Central memory CD8-positive, alpha-beta T cell (primary cell): ENCODE measurements at regions not wholly inside any gene's neighbourhood (a gene's known extent, or its start where the extent isn't known, plus 50 kb on each side); places are given as distances from the start of the nearest gene placed in this dataset.

ENCODE experiments used
- ATAC-seq: fragments of 150-1000 bp; cut with Tn5 transposase; replicated peaks from 2 replicates; pipeline ENCODE4 v1.10.0; 2022; ENCODE audit warnings: mild to moderate bottlenecking, moderate FRiP score, moderate number of reproducible peaks; ENCODE audit not compliant: poor library complexity, severe bottlenecking; ENCODE audit errors: extremely low read depth
- DNase-seq, 2 donors: peaks; one replicate each; pipeline ENCODE4 v3.0.0; 2021; ENCODE audit warnings: low spot score in 2 of 2
- H3K27ac Mint-ChIP-seq: one replicate; pipeline ENCODE4 v1.8.0; 2022; ENCODE audit warnings: low read depth, mild to moderate bottlenecking, moderate library complexity, mixed read lengths
- H3K27me3 Mint-ChIP-seq: one replicate; pipeline ENCODE4 v1.8.0; 2022; ENCODE audit warnings: mixed read lengths
- H3K36me3 Mint-ChIP-seq: one replicate; pipeline ENCODE4 v1.8.0; 2022; ENCODE audit warnings: mild to moderate bottlenecking, moderate library complexity, mixed read lengths; ENCODE audit not compliant: insufficient read depth
- H3K4me1 Mint-ChIP-seq: one replicate; pipeline ENCODE4 v1.8.0; 2022; ENCODE audit warnings: mixed read lengths
- H3K4me3 Mint-ChIP-seq: one replicate; pipeline ENCODE4 v1.8.0; 2022; ENCODE audit warnings: mild to moderate bottlenecking, moderate library complexity, mixed read lengths
- H3K9me3 Mint-ChIP-seq: one replicate; pipeline ENCODE4 v1.8.0; 2022; ENCODE audit warnings: mixed read lengths

DNA sequence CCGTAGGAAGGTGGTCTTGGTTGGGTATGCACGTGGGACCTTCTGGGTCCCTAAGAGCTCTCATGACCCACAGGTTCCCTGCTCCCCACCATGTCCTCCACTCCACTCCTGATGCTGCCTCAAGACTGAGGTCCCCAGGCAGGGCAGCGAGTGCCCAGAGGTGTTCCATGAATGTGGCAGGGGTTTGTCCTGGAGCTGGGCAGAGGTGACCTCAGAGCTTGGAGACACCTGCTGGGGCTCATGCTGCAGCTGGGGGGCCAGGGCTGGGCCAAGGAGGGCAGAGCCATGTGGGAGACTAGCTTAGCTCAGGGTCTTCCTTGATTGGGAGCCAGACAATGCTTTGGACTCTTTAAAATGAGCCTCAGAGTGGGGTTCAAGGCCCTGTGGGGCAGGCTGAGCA lies 74.0 kb upstream of the PITX1 start:
- DNase-seq (no peak), ATAC-seq (no peak)
- peak overlapping the region; percentile 7 for H3K27ac Mint-ChIP-seq
- H3K4me1 Mint-ChIP-seq = no peaks in the 10 kb centered on the region
- peaks cover 11% of the 10 kb centered on the region for H3K27me3 Mint-ChIP-seq
- H3K36me3 Mint-ChIP-seq = no peaks in the 10 kb centered on the region
- H3K4me3 Mint-ChIP-seq = no peak overlapping the region
- no peaks in the 10 kb centered on the region for H3K9me3 Mint-ChIP-seq

GRCh38 chr5:135106610-135107471 lies 72.8 kb upstream of the PITX1 start:
- DNase-seq (no peak), ATAC-seq (no peak)
- peaks cover 11% of the 10 kb centered on the region for H3K27me3 Mint-ChIP-seq
- H3K4me3 Mint-ChIP-seq = no peak overlapping the region
- H3K36me3 Mint-ChIP-seq = no peaks in the 10 kb centered on the region
- no peaks in the 10 kb centered on the region for H3K4me1 Mint-ChIP-seq
- no peak overlapping the region for H3K27ac Mint-ChIP-seq
- no peaks in the 10 kb centered on the region for H3K9me3 Mint-ChIP-seq

GRCh38 chr5:135106136-135106535 lies 72.1 kb upstream of the PITX1 start:
- H3K27ac Mint-ChIP-seq = no peak overlapping the region
- no peaks in the 10 kb centered on the region for H3K36me3 Mint-ChIP-seq
- no peaks in the 10 kb centered on the region for H3K9me3 Mint-ChIP-seq
- no peak for ATAC-seq
- H3K4me1 Mint-ChIP-seq = no peaks in the 10 kb centered on the region
- no peak for DNase-seq
- no peak overlapping the region for H3K4me3 Mint-ChIP-seq
- H3K27me3 Mint-ChIP-seq = peaks cover 11% of the 10 kb centered on the region

DNA sequence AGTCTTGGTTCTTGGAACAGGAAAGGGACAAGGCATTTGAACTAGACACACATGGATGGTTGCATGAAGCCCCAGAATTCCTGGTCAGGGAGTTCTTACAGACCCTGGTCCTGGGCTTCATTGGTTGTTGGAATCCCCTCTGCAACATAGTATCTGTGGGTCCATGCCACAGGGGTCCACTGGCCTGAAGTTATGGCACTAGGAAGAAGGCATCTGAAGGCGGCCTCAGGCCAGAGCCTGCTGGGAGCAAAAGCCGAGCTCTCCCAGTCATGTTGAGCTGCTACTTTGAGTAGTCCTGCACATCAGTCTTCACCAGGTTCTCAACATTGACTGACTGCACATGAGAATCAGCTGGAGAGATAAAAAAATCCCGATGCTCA lies 71.1 kb upstream of the PITX1 start:
- Mint-ChIP-seq H3K4me1 (no peaks in the 10 kb centered on the region), H3K27ac (no peak overlapping the region), H3K27me3 (peaks cover 11% of the 10 kb centered on the region), H3K36me3 (no peaks in the 10 kb centered on the region), H3K4me3 (no peak overlapping the region), H3K9me3 (no peaks in the 10 kb centered on the region)
- DNase-seq = no peak
- ATAC-seq = no peak

DNA sequence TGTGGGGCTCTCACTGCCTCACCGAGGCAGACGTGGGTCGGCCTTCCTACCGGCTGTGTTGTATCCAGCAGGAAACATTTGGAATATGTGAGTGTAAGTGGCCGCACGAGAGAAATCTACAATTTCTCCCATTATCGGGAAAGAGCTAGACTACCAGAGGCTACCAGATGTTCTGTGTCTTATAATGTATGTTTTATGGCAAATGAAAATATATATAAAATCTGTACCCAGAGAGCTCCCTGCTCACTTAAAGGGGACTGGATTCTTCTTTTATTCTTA lies 69.5 kb upstream of the PITX1 start:
- ATAC-seq (no peak), DNase-seq (no peak)
- no peak overlapping the region for H3K4me3 Mint-ChIP-seq
- H3K36me3 Mint-ChIP-seq = no peaks in the 10 kb centered on the region
- H3K27ac Mint-ChIP-seq = no peak overlapping the region
- H3K4me1 Mint-ChIP-seq = no peaks in the 10 kb centered on the region
- H3K9me3 Mint-ChIP-seq = no peaks in the 10 kb centered on the region
- peaks cover 11% of the 10 kb centered on the region for H3K27me3 Mint-ChIP-seq

DNA sequence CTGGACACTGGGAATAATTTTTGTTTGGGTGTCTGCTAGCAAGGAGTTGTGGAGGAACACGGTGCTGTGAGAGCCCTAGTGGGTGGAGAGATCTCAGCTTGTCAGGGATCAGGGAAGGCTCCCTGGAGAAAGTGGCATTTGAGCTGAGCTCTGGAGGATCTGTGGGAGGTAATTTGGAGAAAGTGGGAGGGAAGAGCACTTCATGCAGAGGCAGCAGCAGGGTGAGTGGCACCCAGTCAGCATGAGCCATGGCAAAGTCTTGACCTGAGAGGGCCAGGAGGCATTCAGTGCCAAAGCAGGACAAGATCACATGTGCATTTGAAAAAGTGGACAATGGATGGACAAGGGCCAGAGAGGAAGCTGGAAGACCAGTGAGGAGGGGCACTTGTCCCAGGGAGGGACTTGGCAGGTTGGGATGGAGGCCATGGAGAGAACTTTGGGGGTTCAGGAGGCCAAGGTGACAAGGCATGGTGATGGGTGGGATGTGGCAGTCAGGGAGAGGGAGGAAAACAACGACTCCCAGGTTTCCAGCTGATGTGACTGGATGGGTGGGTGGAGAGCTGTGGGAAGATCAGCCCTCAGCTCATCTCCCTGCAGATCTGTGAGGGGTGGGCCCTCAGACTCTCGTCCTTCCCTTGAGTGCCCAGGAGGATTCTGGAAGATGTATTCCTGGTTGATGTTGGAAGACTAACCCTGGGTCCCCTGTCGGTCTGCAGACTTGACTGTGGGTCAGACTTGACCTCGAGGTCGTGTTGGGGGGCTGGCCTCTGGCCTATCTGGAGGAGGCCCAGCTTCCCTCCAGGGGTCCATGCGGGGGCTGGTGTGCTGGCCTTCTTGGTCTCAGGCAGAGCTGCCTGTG lies 68.9 kb upstream of the PITX1 start:
- ATAC-seq = no peak
- DNase-seq = no peak
- Mint-ChIP-seq H3K4me1 (no peaks in the 10 kb centered on the region), H3K9me3 (no peaks in the 10 kb centered on the region), H3K27ac (no peak overlapping the region), H3K4me3 (no peak overlapping the region), H3K27me3 (peaks cover 12% of the 10 kb centered on the region), H3K36me3 (no peaks in the 10 kb centered on the region)

GRCh38 chr5:135100431-135100830 lies 66.4 kb upstream of the PITX1 start:
- ATAC-seq = no peak

DNA sequence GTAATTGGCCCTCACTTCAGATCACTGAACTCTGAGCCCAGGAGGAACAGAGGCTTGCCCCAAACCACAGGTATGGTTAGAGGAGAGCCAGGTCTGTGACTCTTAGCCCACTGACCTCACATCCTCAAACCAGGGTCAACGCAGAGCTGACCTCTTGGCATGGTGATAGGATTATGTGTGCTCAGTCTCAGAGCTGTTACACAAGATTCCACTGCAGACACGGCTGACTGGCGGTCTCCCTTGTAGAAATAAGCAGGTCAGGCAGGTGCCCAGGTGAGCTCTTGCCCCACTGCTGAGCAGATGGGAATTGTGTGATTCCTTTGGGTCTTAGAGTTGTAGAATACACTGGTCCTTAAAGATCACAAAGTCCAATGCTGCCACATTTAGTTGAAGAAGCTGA lies 66.0 kb upstream of the PITX1 start:
- no peak overlapping the region for H3K27ac Mint-ChIP-seq
- H3K4me1 Mint-ChIP-seq = no peaks in the 10 kb centered on the region
- ATAC-seq (no peak), DNase-seq (no peak)
- H3K36me3 Mint-ChIP-seq = no peaks in the 10 kb centered on the region
- peaks cover 30% of the 10 kb centered on the region for H3K27me3 Mint-ChIP-seq
- no peaks in the 10 kb centered on the region for H3K9me3 Mint-ChIP-seq
- no peak overlapping the region for H3K4me3 Mint-ChIP-seq

More at GRCh38 chr5:135100431-135100830, 66.4 kb upstream of the PITX1 start:
- H3K27ac Mint-ChIP-seq = no peak overlapping the region
- DNase-seq = no peak
- no peak overlapping the region for H3K4me3 Mint-ChIP-seq
- H3K36me3 Mint-ChIP-seq = no peaks in the 10 kb centered on the region
- no peaks in the 10 kb centered on the region for H3K4me1 Mint-ChIP-seq
- peaks cover 26% of the 10 kb centered on the region for H3K27me3 Mint-ChIP-seq
- no peaks in the 10 kb centered on the region for H3K9me3 Mint-ChIP-seq

- Mint-ChIP-seq H3K36me3 (no peaks in the 10 kb centered on the region), H3K4me1 (no peaks in the 10 kb centered on the region), H3K27ac (no peak overlapping the region), H3K27me3 (peaks cover 39% of the 10 kb centered on the region), H3K9me3 (no peaks in the 10 kb centered on the region), H3K4me3 (no peak overlapping the region)
- no peak for DNase-seq
- ATAC-seq = no peak
Observed at GRCh38 chr5:135097390-135097789, 63.4 kb upstream of the PITX1 start.

DNA sequence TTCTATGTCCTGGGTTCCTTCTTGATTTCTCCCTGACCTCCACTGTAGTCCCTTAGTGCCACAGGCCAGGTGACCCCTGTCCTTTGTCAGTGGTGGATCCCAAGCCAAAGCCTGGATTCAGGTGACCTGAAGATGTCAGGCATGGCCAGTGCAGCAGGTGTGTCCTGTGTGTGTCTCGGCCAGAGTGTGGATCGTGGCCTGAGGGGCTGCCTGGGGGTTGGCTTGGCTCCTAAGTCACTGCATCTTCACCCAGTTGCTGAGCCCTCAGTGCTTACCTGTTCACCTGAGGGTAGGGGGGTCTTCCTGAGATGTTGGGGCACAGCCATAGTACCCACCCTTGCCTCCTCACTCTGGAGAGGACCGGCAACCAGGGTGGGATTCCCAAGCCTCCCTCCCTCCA lies 61.8 kb upstream of the PITX1 start:
- Mint-ChIP-seq H3K27me3 (peaks cover 39% of the 10 kb centered on the region), H3K4me1 (no peaks in the 10 kb centered on the region), H3K36me3 (no peaks in the 10 kb centered on the region), H3K4me3 (no peak overlapping the region), H3K27ac (no peak overlapping the region), H3K9me3 (no peaks in the 10 kb centered on the region)
- no peak for ATAC-seq
- no peak for DNase-seq

DNA sequence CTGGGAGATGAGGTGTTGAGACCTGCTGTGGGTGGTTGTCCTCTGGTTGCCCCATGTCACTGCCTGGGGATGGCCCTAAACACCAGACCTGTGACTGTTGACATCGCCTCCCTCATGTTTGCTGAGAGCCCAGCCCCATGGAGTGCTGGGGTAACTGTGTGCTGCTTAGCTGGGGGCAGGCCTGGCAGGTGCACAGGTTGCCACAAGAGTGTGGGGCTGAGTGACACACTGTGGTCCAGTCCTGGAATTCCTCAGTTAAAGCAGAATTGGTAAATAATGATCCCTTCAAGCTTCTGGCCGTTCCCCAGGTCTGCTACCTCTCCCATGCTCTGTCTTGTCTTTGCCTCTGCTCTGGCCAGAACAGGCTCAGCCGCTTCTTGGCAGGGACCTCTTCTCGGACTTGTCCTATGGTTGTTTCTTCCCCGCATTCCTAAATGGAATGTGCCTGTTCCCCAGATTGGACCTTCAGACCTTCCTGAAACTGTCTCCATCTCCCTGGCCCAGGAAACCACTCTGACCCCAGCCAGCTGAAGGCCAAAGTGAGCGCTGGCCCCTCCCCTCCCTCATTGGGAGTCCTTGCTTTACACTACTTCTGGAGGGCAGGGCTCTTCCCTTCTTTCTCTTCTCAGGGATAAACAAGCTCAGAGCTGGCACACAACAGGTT lies 61.2 kb upstream of the PITX1 start:
- Mint-ChIP-seq H3K36me3 (no peaks in the 10 kb centered on the region), H3K9me3 (no peaks in the 10 kb centered on the region), H3K27ac (no peak overlapping the region), H3K27me3 (peaks cover 39% of the 10 kb centered on the region), H3K4me3 (no peak overlapping the region), H3K4me1 (no peaks in the 10 kb centered on the region)
- no peak for ATAC-seq
- no peak for DNase-seq

GRCh38 chr5:135094339-135095051 lies 60.5 kb upstream of the PITX1 start:
- no peaks in the 10 kb centered on the region for H3K36me3 Mint-ChIP-seq
- no peak overlapping the region for H3K4me3 Mint-ChIP-seq
- H3K4me1 Mint-ChIP-seq = no peaks in the 10 kb centered on the region
- H3K9me3 Mint-ChIP-seq = no peaks in the 10 kb centered on the region
- H3K27me3 Mint-ChIP-seq = peaks cover 39% of the 10 kb centered on the region
- DNase-seq = no peak
- no peak overlapping the region for H3K27ac Mint-ChIP-seq
- ATAC-seq = no peak
